Neural cell (in vitro differentiated cells): ENCODE measurements at regions not wholly inside any gene's neighbourhood (a gene's known extent, or its start where the extent isn't known, plus 50 kb on each side); places are given as distances from the start of the nearest gene placed in this dataset.

Experiments
- H2AFZ ChIP-seq: fragments of 200-600, 300-800 bp; sonication (generic), shearing (Covaris generic); 2 replicates; pipeline ENCODE4 v1.6.0; 2014; ENCODE audit warnings: low read depth, mild to moderate bottlenecking, antibody characterized with exemption, low read length, moderate library complexity
- H3F3A ChIP-seq: fragments of 200-600 bp; shearing (Covaris generic); 2 replicates; pipeline ENCODE4 v1.6.1; 2016; ENCODE audit warnings: mild to moderate bottlenecking, moderate library complexity, mixed read lengths, antibody characterized with exemption, low read length; ENCODE audit not compliant: insufficient read depth, poor library complexity, severe bottlenecking
- H3K27ac ChIP-seq: fragments of 200-600, 300-800 bp; sonication (generic), shearing (Covaris generic); 2 replicates; pipeline ENCODE4 v1.5.1; 2014; ENCODE audit warnings: mild to moderate bottlenecking, low read length, moderate library complexity
- H3K27me3 ChIP-seq: fragments of 300-800, 200-600 bp; sonication (generic), shearing (Covaris generic); 2 replicates; pipeline ENCODE4 v1.6.0; 2014; ENCODE audit warnings: mild to moderate bottlenecking, low read depth, low read length, moderate library complexity; ENCODE audit not compliant: insufficient read depth
- H3K36me3 ChIP-seq: fragments of 300-800, 200-600 bp; sonication (generic), shearing (Covaris generic); 2 replicates; pipeline ENCODE4 v1.5.1; 2014; ENCODE audit warnings: mild to moderate bottlenecking, antibody characterized with exemption, low read length, moderate library complexity; ENCODE audit not compliant: insufficient read depth
- H3K4me2 ChIP-seq: fragments of 300-800, 200-600 bp; sonication (generic), shearing (Covaris generic); 2 replicates; pipeline ENCODE4 v1.6.0; 2014; ENCODE audit warnings: mild to moderate bottlenecking, low read length
- H3K4me3 ChIP-seq: fragments of 300-800, 200-600 bp; sonication (generic), shearing (Covaris generic); 2 replicates; pipeline ENCODE4 v1.5.1; 2014; ENCODE audit warnings: mild to moderate bottlenecking, low read length, moderate library complexity
- H3K79me2 ChIP-seq: fragments of 200-600 bp; shearing (Covaris generic); replicated peaks from 2 replicates; pipeline ENCODE4 v1.6.0; 2014; ENCODE audit warnings: mild to moderate bottlenecking, low read length, moderate library complexity; ENCODE audit not compliant: insufficient read depth
- H3K9ac ChIP-seq: fragments of 300-800, 200-600 bp; sonication (generic), shearing (Covaris generic); 2 replicates; pipeline ENCODE4 v1.6.1; 2016; ENCODE audit warnings: mild to moderate bottlenecking, low read length, mixed read lengths
- H3K9me2 ChIP-seq: fragments of 200-600 bp; shearing (Covaris generic); 2 replicates; pipeline ENCODE4 v1.6.1; 2016; ENCODE audit warnings: mild to moderate bottlenecking, low read length, mixed read lengths; ENCODE audit not compliant: insufficient read depth
- H3K9me3 ChIP-seq: fragments of 200-600, 300-800 bp; sonication (generic), shearing (Covaris generic); 2 replicates; pipeline ENCODE4 v1.6.1; 2016; ENCODE audit warnings: mild to moderate bottlenecking, mixed run types, low read length, moderate library complexity, mixed read lengths
- H4K20me1 ChIP-seq: fragments of 200-600 bp; shearing (Covaris generic); 2 replicates; pipeline ENCODE4 v1.6.1; 2016; ENCODE audit warnings: mild to moderate bottlenecking, mixed run types; ENCODE audit not compliant: insufficient read depth
- EP300 ChIP-seq: fragments of 450-650 bp; conservative IDR thresholded peaks from 2 replicates; pipeline ENCODE4 v1.6.1; 2014; ENCODE audit warnings: antibody characterized with exemption, mild to moderate bottlenecking, moderate library complexity; ENCODE audit not compliant: poor library complexity, severe bottlenecking
- EZH2 ChIP-seq: fragments of 200-600, 300-800 bp; shearing (Covaris generic), sonication (generic); IDR thresholded peaks from 2 replicates; pipeline ENCODE4 v1.6.1; 2014; ENCODE audit warnings: antibody characterized with exemption, low read length, borderline replicate concordance, mild to moderate bottlenecking; ENCODE audit not compliant: insufficient read depth, poor library complexity, severe bottlenecking
- MXI1 ChIP-seq: fragments of 450-650 bp; conservative IDR thresholded peaks from 2 replicates; pipeline ENCODE4 v1.6.1; 2014; ENCODE audit warnings: antibody characterized with exemption, mild to moderate bottlenecking; ENCODE audit not compliant: poor library complexity, severe bottlenecking
- POLR2AphosphoS5 ChIP-seq: IDR thresholded peaks from 2 replicates; pipeline ENCODE4 v1.6.1; 2012
- RAD21 ChIP-seq: fragments of 450-650 bp; conservative IDR thresholded peaks from 2 replicates; pipeline ENCODE4 v1.6.1; 2014; ENCODE audit warnings: antibody characterized with exemption, mild to moderate bottlenecking, moderate library complexity
- REST ChIP-seq: IDR thresholded peaks from 2 replicates; pipeline ENCODE4 v1.6.1; 2012; ENCODE audit warnings: borderline replicate concordance
- SMC3 ChIP-seq: fragments of 450-650 bp; conservative IDR thresholded peaks from 2 replicates; pipeline ENCODE4 v1.6.1; 2014; ENCODE audit warnings: antibody characterized with exemption, mild to moderate bottlenecking, moderate library complexity; ENCODE audit not compliant: poor library complexity
- TAF1 ChIP-seq: IDR thresholded peaks from 2 replicates; pipeline ENCODE4 v1.6.1; 2012; ENCODE audit warnings: low read depth
- TF ChIP-seq, protein P1 (sequence below): fragments of 450-650 bp; IDR thresholded peaks from 2 replicates; pipeline ENCODE4 v1.5.1; 2014; ENCODE audit warnings: antibody characterized with exemption, mild to moderate bottlenecking, moderate library complexity; ENCODE audit not compliant: poor library complexity, severe bottlenecking

DNA sequence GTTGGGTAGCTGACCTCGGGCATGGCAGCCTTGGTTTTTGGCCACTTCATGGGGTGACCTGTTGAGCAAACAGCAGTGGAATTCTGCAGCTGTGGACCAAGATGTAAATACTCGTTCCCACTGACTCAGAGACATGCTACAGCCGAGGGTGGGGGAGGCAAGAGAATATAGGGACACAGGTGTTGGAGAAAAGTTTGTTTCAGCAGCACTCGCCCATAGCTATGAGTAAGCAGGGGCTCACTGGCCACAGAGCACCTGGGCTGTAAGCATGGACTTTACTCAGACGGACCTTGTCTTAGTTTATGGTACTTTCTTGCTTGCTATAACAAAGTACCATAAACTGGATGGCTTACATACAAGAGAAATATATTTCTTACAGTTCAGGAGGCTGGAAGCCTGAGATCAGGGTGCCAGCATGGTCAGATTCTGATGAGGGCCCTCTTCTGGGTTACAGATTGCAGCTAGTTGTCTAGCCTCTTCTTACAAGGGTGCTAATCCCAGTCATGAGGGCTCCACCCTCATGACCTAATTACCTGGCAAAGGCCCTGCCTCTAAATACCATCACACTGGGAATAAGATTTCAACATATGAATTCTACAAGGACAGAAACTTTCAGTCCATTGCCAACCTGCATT, 437.2 kb upstream of the DAB1 start:
- TF ChIP-seq RAD21 (no peak), EZH2 (no peak), POLR2AphosphoS5 (no peak), REST (no peak), MXI1 (no peak), SMC3 (no peak), EP300 (no peak), TAF1 (no peak)
- TF ChIP-seq, protein P1, sequence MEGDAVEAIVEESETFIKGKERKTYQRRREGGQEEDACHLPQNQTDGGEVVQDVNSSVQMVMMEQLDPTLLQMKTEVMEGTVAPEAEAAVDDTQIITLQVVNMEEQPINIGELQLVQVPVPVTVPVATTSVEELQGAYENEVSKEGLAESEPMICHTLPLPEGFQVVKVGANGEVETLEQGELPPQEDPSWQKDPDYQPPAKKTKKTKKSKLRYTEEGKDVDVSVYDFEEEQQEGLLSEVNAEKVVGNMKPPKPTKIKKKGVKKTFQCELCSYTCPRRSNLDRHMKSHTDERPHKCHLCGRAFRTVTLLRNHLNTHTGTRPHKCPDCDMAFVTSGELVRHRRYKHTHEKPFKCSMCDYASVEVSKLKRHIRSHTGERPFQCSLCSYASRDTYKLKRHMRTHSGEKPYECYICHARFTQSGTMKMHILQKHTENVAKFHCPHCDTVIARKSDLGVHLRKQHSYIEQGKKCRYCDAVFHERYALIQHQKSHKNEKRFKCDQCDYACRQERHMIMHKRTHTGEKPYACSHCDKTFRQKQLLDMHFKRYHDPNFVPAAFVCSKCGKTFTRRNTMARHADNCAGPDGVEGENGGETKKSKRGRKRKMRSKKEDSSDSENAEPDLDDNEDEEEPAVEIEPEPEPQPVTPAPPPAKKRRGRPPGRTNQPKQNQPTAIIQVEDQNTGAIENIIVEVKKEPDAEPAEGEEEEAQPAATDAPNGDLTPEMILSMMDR, result no peak
- no peaks in the 10 kb centered on the region for H3K27me3 ChIP-seq
- H3K9me2 ChIP-seq, result no peaks in the 10 kb centered on the region
- no peaks in the 10 kb centered on the region for H3K9me3 ChIP-seq
- no peak overlapping the region for H3K4me3 ChIP-seq
- no peaks in the 10 kb centered on the region for H3F3A ChIP-seq
- H2AFZ ChIP-seq, result no peak overlapping the region
- no peak overlapping the region for H3K27ac ChIP-seq
- no peaks in the 10 kb centered on the region for H3K36me3 ChIP-seq
- H3K79me2 ChIP-seq, result no peaks in the 10 kb centered on the region
- H3K4me2 ChIP-seq, result no peak overlapping the region
- no peak overlapping the region for H3K9ac ChIP-seq
- H4K20me1 ChIP-seq, result no peaks in the 10 kb centered on the region

- Histone ChIP-seq H3F3A (no peaks in the 10 kb centered on the region), H3K36me3 (no peaks in the 10 kb centered on the region), H2AFZ (no peak overlapping the region), H3K4me2 (no peak overlapping the region), H4K20me1 (no peaks in the 10 kb centered on the region), H3K9ac (no peak overlapping the region), H3K27me3 (no peaks in the 10 kb centered on the region), H3K9me3 (no peaks in the 10 kb centered on the region), H3K27ac (no peak overlapping the region), H3K9me2 (no peaks in the 10 kb centered on the region), H3K4me3 (no peak overlapping the region), H3K79me2 (no peaks in the 10 kb centered on the region)
- no peak for TF ChIP-seq POLR2AphosphoS5
- TF ChIP-seq REST, result peak; percentile 90
Measured at GRCh38 chr1:57860325-57860724, 436.5 kb upstream of the DAB1 start.
